ENCODE measurements at regions not wholly inside any gene's neighbourhood (a gene's known extent, or its start where the extent isn't known, plus 50 kb on each side); places are given as distances from the start of the nearest gene placed in this dataset.

DNA sequence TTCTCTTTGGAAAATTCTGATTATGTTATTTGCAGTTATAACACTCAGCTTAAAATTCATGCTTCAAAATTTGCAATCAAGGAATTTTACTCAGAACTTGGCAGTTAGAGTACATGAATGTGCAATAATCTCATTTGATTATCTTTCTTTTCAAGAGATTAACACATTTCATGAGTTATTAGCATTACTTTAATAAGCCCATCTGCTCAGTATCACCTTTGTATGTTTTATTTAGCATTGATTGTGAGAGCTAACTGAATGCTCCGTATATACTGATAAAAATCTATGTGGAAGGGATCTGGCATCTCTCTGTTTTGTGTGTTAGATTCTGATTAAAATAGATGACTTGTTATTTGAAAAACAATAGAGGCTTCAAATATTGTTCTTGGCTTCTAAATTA is 55.6 kb upstream of the CPNE8 start:
- TF ChIP-seq, protein P1, sequence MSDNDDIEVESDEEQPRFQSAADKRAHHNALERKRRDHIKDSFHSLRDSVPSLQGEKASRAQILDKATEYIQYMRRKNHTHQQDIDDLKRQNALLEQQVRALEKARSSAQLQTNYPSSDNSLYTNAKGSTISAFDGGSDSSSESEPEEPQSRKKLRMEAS (IDR thresholded peaks at IDR 0.05; ENCODE audit: low read depth, low read length), result no peak
- TF ChIP-seq, protein P2, sequence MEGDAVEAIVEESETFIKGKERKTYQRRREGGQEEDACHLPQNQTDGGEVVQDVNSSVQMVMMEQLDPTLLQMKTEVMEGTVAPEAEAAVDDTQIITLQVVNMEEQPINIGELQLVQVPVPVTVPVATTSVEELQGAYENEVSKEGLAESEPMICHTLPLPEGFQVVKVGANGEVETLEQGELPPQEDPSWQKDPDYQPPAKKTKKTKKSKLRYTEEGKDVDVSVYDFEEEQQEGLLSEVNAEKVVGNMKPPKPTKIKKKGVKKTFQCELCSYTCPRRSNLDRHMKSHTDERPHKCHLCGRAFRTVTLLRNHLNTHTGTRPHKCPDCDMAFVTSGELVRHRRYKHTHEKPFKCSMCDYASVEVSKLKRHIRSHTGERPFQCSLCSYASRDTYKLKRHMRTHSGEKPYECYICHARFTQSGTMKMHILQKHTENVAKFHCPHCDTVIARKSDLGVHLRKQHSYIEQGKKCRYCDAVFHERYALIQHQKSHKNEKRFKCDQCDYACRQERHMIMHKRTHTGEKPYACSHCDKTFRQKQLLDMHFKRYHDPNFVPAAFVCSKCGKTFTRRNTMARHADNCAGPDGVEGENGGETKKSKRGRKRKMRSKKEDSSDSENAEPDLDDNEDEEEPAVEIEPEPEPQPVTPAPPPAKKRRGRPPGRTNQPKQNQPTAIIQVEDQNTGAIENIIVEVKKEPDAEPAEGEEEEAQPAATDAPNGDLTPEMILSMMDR (IDR thresholded peaks at IDR 0.05; ENCODE audit: low read depth, low read length), result no peak
- TF ChIP-seq POLR2A (IDR thresholded peaks at IDR 0.05; ENCODE audit: extremely low read depth, insufficient read length), result no peak
- TF ChIP-seq MYC (IDR thresholded peaks at IDR 0.05; ENCODE audit: low read depth, low read length), result no peak
- H3K4me3 ChIP-seq (ENCODE audit: low read depth, low read length), result no peak overlapping the region
- DNase-seq (ENCODE audit: low read depth), result no peak

DNA sequence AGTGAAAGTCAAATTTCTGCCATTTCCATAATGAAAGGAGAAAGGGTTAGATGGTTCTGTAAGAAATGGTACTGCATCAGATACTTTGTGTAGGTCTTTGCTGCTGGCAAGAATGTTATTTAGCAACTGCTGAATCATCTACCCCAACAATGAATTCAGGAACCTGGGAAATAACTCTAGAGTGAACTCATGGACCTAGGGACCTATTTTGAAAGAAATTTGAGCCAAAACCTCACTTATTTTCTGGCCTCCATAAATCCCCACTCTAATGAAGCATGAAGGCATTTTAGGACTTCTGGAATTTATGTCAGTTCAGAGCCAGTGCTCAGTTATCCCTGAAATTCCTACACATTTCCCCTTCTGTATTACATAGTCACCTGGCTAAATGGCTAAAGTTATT is 50.9 kb upstream of the CPNE8 start:
- TF ChIP-seq, protein P2 (IDR thresholded peaks at IDR 0.05; ENCODE audit: low read depth, low read length), result no peak
- TF ChIP-seq POLR2A (IDR thresholded peaks at IDR 0.05; ENCODE audit: extremely low read depth, insufficient read length) (no peak), MYC (IDR thresholded peaks at IDR 0.05; ENCODE audit: low read depth, low read length) (no peak)
- TF ChIP-seq, protein P1 (IDR thresholded peaks at IDR 0.05; ENCODE audit: low read depth, low read length), result no peak
- H3K4me3 ChIP-seq (ENCODE audit: low read depth, low read length), result no peak overlapping the region
- DNase-seq (ENCODE audit: low read depth), result no peak

All from NB4 (cell line).